ENCODE measurements at regions not wholly inside any gene's neighbourhood (a gene's known extent, or its start where the extent isn't known, plus 50 kb on each side); places are given as distances from the start of the nearest gene placed in this dataset.

GRCh38 chr13:59064042-59064441, 1099.7 kb downstream of the DIAPH3 start:
- TF ChIP-seq CTCF (conservative IDR thresholded peaks at IDR 0.05) (no peak), EZH2 (IDR thresholded peaks at IDR 0.05; ENCODE audit: low read depth) (no peak)
